HG03280 (cell line): ENCODE measurements at regions not wholly inside any gene's neighbourhood (a gene's known extent, or its start where the extent isn't known, plus 50 kb on each side); places are given as distances from the start of the nearest gene placed in this dataset.

Experiments
- ATAC-seq: cut with Tn5 transposase; IDR thresholded peaks from one replicate; pipeline ENCODE4 v1.9.1; 2021; ENCODE audit warnings: mild to moderate bottlenecking, moderate library complexity; ENCODE audit not compliant: unreplicated experiment

DNA sequence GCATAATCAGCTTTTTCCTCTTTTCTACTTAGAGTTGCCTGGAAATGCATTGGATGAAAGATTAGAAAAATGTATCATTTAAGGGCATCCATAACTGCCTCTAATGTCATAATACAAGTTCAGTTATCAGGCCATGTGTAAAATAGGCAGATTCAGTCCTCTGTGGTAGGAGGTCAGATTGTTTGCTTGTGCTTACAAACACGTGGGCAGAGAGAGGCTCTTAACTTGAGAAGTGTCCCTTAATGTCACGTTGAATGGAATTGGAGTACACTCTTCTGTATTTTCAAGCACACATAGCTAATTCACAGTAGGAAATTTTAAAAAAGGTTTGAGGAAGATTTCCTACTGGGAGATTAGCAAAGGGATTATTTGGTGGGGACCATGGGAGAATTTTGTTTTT lies 359.8 kb upstream of the MTPN start:
- no peak for ATAC-seq

DNA sequence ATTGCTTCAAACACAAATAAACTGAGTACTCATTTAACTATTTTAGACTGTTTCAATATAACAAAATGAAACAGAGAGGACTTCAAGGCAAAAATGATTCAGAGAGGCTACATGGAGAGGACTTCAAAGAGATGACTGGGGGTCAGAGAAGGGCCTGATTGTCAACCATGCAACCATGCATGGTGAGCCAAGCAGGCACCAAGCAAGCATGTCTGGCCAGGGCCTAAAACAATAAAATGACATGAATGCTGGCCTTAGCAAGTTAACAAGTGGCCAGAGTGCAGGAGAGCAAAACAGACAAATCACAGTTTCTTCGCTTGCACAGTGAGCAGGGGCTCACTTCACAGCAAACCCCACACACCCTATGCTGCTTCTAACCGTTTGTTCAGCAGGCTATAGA lies 356.5 kb upstream of the MTPN start:
- ATAC-seq, result no peak

DNA sequence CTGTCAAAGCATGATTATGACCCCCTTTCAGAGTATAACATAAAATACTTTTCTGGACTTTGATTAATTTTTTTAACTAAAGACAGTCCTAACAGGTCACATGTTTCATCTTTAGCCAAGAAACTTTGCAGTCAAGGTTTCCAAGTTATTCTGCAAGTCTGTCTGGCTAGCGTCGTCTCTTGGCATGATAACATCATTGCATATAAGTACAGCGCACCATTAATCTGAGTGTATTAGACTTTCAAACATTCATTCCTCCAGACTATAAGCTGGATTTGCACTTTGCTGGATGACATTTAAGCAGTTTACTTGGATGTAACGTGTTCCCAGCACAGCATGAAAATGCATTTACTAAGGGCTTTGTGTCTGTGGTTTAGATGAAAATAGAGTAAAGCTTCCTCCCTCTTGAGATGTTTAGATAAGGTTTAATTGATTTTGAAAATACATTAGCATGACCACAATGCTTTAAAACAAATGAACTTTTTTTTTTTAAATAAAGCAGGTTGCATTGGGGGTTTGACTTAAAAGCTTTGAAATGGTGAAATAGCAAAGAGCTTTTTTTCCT lies 349.0 kb upstream of the MTPN start:
- no peak for ATAC-seq

DNA sequence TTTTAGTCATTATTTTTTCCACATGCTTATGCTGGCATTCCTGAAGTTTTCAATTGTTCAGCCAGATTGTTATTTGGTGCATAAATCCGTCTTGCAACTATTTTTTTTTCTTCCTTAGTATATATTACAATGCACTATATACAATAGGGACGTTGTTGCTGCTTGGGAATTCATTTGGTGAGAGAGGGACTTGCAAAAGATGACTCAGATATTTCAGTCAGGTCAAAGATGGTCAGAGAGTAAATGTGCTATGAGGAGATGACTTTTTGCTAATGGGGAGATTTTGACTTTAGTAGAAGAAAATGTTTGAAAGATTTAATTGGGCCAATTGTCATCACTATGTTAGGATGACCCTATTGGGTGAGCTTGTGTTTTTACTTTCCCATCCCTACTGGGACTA lies 348.4 kb upstream of the MTPN start:
- no peak for ATAC-seq

DNA sequence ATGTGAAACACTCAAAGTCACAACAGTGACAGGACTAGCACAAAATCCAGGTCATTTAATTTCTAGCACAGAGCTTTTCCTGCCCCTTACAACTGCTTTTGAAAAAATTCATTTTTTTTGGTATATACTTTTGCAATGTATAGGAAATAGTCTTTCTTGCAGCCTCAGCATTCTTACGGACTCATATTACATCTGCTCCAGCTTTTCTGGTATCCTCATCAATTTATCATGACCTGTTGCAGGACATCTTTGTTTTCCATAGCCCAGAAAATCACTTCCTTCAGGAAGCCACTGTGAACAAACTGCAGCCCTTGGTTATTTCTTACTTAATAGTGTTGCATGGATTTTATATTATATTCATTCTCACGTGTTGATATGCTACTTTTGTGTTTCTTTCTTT lies 347.9 kb upstream of the MTPN start:
- no peak for ATAC-seq

DNA sequence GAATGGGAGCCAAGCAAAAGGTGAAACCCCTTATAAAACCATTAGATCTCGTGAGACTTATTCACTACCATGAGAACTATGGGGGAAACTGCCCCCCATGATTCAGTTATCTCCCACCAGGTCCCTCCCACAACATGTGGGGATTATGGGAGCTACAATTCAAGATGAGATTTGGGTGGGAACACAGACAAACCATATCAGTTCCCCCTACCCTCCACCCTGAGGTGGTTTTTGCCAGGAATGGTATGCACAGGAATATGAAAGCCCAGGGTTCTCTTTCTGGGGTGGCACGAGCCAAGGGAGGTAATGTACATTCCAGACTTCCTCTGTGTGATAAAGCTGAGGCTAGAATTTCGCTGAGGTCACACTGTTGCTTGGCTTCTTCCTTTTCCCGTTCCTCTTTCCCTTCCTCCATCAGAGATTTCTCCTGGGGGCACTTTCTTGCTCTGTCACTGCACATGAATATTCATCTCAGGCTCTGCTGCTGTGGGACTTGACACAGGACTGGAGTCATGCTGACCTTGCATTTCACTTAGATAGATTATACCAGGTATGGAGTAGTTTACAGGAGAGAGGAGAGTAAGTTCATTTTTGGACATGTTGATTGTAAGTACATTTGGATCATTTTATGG lies 347.0 kb upstream of the MTPN start:
- ATAC-seq, result no peak

DNA sequence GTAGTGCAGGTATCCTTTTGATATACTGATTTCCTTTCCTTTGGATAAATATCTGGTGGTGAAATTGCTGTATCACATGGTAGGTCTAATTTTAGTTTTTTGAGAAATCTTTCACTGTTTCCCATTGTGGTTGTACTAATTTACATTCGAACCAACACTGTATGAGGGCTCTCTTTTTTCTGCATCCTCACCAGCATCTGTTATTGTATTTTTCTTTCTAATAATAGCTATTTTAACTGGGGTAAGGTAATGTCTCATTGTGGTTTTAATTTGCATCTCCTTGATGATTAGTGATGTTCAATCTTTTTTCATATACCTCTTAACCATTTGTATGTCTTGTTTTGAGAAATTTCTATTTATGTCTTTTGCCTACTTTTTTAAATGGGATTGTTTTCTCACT lies 335.4 kb upstream of the MTPN start:
- ATAC-seq, result no peak

DNA sequence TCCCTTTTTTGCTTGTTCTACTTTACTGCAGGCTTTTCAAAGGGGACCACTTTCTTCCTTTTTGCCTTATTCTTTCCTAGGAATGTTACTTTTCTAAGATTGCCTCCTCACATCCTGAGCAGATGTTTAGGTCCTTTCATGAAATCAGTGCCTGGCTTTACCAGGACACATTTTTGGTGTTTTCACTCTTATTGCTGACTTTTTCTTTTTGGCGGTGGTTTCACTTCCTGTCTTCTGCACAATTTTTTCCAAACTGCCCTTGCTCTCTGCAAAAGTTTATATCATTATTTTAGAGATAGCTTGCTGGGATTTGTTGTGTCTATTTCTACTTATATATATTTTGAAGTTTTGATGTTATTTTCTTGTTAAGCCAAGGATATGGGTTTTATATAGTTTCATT lies 332.2 kb upstream of the MTPN start:
- no peak for ATAC-seq

DNA sequence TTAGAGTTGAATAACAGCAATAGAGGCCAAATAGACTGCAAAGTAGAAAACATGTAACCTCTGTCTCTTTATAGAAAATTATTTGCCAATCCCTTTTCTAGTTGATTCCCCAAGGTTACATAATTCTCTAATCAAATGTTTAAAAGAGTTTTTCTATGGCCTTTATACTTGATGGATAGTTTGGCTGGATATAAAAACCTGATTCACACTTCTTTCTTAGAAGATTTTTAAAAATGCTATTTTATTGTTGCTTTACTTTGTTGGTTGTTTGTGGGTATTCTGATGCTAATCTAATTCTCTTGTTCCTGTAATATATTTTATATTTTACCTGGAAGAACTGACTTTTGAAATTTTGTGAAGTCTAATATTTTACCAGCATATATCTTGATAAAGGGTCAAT lies 331.1 kb upstream of the MTPN start:
- no peak for ATAC-seq

DNA sequence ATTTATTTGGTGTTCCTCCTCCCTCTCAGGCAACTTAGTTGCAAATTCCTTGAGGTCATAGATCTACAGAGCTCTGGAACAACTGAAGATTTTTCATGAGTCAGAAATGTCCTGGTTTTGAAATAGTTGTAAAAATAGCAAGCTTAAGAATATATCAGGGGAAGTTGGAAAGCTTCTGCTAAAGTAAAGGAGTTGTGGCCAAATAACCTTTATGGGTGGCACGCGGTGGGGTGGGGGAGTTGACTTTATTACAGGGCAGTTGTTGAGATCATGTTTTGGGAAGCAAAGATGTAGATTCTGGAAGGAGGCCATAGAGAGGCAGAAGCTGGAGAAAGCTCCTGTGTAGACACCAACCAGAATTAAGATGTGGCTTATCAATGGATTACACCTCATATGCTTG lies 326.0 kb upstream of the MTPN start:
- no peak for ATAC-seq

DNA sequence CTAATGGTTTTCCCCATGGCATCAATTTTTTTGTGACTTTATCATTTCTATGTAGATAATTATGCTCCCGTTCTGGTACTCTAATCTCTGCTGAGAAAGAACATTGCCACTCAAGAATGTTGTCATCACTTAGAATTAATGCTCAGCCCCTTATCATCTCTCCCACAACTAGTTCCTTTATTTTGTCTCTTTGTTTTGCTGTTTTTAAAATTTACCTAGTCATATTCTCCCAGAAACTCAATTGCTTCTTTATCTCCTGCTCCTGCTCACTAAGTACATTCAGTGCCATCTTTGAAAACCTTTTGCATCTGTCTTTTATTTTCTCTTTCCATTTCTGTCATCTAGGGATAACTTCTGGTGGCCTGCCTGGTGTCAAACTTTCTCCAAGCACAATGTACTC lies 324.9 kb upstream of the MTPN start:
- no peak for ATAC-seq

DNA sequence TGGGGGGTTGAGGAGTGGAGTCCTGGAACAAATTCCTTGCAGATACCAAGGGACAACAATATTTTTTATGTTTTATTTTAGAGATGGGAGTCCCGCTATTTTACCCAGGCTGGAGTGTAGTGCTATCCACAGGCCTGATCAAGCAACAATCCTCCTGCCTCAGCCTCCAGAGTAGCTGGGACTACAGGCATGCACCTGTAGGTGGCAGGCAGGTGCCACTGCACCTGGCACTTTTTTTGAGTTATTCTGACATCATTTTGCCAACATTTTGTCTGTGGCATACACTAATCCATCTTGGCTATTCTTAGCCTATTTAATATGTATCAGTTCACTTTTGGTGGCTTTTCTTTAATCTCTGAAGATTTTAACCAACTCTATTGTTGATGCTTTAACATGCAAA lies 317.8 kb upstream of the MTPN start:
- no peak for ATAC-seq

DNA sequence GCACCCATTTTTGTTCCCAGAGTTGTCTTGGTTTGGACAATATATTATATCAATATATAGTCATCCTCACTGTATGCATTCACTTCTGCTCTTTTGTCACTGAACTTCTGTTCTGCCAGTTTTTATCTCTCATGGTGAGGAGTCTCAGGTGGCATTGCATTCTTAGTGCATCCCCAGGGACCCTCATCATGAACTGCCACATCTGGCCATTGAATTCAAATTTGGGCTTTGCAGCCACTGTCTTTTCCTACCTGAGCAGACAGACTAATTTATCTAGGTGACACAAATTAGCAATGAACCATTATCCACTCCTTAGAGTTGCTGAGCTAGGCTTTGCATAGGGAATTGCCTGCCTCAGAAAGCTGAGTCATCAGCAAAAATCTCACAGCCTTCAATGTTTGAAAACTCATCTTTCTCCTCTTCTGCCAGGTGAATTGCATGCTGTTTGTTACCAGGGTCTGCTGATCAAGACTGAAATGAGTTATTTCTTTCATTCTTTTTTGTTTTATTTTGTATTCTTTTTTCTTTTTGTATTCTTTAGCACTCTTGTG lies 316.8 kb upstream of the MTPN start:
- ATAC-seq, result no peak

DNA sequence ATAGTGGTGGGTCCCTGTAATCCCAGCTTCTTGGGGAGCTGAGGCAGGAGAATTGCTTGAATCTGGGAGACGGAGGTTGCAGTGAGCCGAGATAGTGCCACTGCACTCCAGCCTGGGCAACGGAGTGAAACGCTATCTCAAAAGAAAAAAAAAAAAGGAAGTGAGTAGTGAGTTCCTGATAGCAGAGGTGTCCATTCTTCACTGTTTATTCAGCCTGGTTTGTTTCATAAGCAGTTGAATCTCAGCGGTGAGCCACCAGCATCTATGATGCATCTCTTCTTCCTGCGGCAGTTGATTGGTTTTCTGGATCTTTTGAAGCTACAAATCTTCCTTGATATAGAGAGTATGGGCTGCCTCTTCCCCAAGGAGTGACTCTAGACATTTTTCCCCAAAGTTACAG lies 316.1 kb upstream of the MTPN start:
- peak; percentile 84 for ATAC-seq

DNA sequence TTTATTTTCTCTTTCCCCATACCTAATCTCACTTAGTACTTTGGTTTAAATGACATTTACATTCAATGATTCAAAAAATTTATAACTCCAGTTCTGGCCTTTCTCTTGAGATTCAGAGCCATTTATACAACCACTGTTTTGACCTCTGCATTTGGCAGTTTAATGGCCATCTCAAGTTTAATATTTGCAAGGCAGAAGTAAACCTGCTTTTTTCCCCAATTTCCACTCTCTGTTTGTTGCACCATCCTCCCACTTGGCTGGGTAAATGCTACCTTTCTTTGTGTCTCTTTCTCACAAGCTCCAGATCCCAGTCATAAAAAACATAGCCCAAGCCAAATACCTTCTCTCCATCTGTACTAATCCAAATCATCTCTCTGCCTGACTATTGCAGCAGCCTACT lies 315.2 kb upstream of the MTPN start:
- no peak for ATAC-seq

DNA sequence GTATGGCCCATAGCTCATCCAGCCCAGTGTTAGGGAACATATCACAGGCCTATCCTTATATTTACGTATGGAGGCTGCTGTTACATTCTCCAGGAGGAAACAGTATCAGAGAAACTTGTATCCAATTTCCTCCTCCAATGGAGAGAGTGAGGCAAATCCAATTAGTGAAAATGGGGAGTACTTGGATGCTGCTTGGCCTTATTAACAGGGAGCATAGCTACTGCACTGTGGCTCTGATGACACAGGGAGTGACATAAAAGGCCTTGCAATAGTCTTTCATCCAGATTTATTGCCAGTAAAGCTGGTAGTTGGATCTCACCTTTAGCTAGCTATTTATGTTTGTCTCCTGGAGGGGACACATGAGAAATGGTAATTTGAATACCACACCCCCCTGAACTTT lies 313.2 kb upstream of the MTPN start:
- ATAC-seq, result no peak

DNA sequence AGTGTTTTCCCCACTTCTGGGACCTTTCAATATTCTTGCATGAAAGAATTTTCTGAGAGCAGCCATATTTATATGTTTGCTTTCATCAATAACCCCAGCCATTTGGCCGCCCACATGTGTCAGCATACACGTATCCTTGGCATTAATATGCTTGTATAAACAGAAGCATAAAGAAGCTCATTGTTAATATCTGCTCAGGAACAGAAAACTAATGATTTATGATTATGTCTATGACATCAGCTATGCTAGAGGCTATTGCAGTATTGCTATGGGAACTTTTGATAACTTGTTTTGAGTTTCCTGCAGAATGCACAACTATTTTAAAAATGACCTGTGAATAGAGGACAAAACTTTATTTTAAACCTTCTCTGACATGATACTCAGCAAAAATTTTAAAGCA lies 300.9 kb upstream of the MTPN start:
- ATAC-seq, result no peak

DNA sequence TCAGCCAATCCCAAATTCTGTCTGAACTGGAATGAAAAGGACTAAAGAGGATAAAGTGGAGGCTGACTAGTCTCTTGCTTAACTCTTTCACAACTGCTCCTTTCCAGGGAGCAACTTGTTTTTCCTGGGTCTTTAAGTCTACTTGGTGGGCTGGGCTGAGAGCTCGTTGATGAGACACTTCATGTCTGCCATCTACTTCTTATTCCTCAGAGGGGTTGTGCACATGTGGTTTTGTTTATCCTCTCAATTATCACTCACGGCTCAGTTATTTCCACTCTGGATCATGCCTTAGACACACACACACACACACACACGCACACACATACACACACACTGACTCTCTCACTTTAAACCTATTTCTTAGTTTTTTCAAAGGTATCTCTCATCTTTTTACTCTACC lies 298.6 kb upstream of the MTPN start:
- ATAC-seq, result no peak

DNA sequence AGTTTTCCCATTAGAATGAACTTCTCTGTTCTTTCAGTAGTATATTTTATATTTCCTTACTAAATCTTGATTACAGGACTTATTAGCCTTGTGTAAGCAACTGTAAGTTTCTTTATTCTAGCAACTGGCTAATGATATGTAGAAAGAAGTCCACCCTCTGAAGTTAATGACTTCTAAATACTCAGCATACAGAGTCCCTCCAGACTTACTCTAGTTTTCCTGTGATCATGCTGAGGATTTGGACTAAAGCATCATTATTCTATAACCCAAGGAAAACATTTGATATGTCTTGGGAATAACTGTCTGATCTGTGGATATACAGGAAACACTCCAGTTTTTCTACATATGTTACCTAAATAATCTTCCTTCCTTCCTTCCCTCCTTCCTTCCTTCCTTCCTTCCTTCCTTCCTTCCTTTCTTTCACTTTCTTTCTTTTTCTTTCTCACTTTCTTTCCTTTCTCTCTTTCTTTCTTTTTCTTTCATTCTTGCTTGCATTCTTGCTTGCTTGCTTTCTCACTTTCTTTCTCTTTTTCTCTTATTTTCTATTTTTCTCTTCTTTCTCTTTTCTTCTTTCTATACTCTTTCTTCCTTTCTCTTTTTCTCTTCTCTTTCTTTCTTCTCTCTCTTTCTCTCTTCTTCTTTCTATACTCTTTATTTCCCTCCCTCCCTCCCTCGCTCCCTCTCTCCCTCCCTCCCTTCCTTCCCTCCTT lies 297.6 kb upstream of the MTPN start:
- no peak for ATAC-seq

DNA sequence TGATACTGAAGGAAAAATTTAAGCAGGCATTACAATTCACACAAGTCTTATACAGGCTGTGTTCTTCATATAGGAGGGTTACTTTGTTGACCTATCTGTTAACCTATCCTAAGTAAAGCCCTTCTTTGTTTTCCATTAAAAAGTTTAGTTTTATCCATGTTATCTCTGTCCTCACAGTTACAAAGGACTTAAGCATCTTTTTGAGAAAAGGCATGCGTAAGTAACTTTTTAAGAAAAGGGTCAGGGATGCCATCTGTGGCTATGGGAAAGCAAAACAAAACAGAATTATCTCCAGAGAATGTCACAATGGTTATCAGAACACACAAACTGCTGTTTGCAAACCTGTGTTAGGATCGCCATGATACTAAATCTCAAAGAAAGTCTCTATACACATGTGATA lies 295.8 kb upstream of the MTPN start:
- ATAC-seq, result no peak

DNA sequence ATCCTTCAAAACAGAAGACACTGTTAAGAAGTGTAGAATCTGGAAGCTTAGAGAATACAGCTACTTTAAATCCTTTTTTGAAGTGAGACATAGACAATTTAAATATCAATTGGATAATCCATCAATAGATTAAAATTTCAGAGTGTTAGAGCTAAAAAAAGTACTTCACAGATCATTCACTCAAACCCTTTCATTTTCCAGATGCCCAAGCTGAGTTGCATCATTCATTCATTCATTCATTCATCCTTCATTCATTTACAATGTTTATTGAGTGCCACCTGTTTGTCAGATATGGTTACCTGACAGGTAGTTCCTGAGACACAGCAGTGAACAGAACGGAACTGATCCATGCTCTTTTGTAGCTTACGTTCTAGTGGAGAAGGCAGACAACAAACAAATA lies 290.7 kb upstream of the MTPN start:
- ATAC-seq, result no peak

DNA sequence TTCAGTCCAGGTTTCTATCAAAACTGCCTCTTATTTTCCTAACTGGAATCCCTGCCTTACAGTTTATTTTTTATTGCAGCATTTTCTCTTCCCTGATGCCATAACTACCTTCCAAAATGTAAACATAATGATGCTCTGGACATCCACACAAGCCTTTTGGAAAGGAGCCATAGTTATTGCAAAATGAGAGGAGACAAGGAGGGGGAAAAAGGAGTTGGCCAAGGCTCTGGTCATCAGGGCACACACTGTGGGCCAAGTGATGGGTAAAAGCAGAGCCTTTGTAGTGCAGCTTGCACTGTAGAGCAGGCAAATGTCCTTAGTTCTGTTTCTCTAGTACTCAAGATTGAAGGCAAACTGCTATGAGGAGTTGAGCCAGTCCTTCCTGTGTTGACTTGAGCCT lies 289.3 kb upstream of the MTPN start:
- ATAC-seq, result no peak
